ENCODE measurements at regions not wholly inside any gene's neighbourhood (a gene's known extent, or its start where the extent isn't known, plus 50 kb on each side); places are given as distances from the start of the nearest gene placed in this dataset.

GRCh38 chr9:105114318-105114717 lies 130.1 kb upstream of the SLC44A1 start:
- TF ChIP-seq CTCF (IDR thresholded peaks at IDR 0.05) (no peak), POLR2A (IDR thresholded peaks at IDR 0.05) (no peak), POLR2AphosphoS5 (IDR thresholded peaks at IDR 0.05) (no peak)
